HEK293 (cell line): ENCODE measurements at regions not wholly inside any gene's neighbourhood (a gene's known extent, or its start where the extent isn't known, plus 50 kb on each side); places are given as distances from the start of the nearest gene placed in this dataset.

ENCODE experiments used
- CTCF ChIA-PET: fragments of 350-600 bp; formaldehyde crosslinking; extraction: SDS; loops from one replicate; lab custom pipeline; 2021; ENCODE audit warnings: antibody characterized with exemption; lab: Yijun Ruan, JAX
- POLR2A ChIA-PET: fragments of 300-600 bp; formaldehyde crosslinking; extraction: SDS; loops from one replicate; lab custom pipeline; 2020; ENCODE audit warnings: antibody characterized with exemption, inconsistent platforms; lab: Yijun Ruan, JAX
- H3K27ac ChIP-seq: fragments of 200-500 bp; sonication (Bioruptor generic); 2 replicates; pipeline ENCODE4 v1.5.1; 2014; ENCODE audit warnings: low read depth, low read length, control low read depth, inconsistent platforms; ENCODE audit errors: extremely low read depth
- H3K36me3 ChIP-seq, 2 experiments: fragments of 200-500 bp in 1 of 2; sonication (Bioruptor generic) in 1 of 2; 1 replicate in 1 of 2; 2 replicates in 1 of 2; pipeline ENCODE4 v1.5.1; 2014 to 2017; ENCODE audit warnings: inconsistent platforms in 2 of 2, low read length in 2 of 2; ENCODE audit not compliant: control insufficient read depth in 2 of 2, insufficient read depth in 1 of 2
- H3K4me1 ChIP-seq: fragments of 200-500 bp; sonication (Bioruptor generic); 2 replicates; pipeline ENCODE4 v1.5.1; 2014; ENCODE audit warnings: mild to moderate bottlenecking, low read length, inconsistent platforms; ENCODE audit not compliant: control insufficient read depth, insufficient read depth
- H3K4me3 ChIP-seq: 2 replicates; pipeline ENCODE4 v1.5.1; 2011; ENCODE audit warnings: low read depth, mild to moderate bottlenecking, control low read depth, low read length, moderate library complexity
- H3K9me3 ChIP-seq: fragments of 200-500 bp; sonication (Bioruptor generic); 2 replicates; pipeline ENCODE4 v1.5.1; 2014; ENCODE audit warnings: low read depth, low read length, inconsistent platforms; ENCODE audit not compliant: control insufficient read depth, insufficient read depth
- CTCF ChIP-seq: fragments of 450-650 bp; formaldehyde crosslinking; IDR thresholded peaks from 2 replicates; pipeline ENCODE4 v1.5.1; 2016; ENCODE audit warnings: missing biosample characterization, missing genetic modification characterization
- KLF10 ChIP-seq: fragments of 450-650 bp; IDR thresholded peaks from 2 replicates; pipeline ENCODE4 v1.5.1; 2018; ENCODE audit warnings: missing biosample characterization, mild to moderate bottlenecking, missing genetic modification characterization
- KLF8 ChIP-seq: fragments of 450-650 bp; formaldehyde crosslinking; IDR thresholded peaks from 2 replicates; pipeline ENCODE4 v1.5.1; 2016; ENCODE audit warnings: missing biosample characterization, missing genetic modification characterization
- SALL2 ChIP-seq: fragments of 450-650 bp; formaldehyde crosslinking; IDR thresholded peaks from 2 replicates; pipeline ENCODE4 v1.5.0; 2017; ENCODE audit warnings: missing biosample characterization, mild to moderate bottlenecking, missing genetic modification characterization, borderline replicate concordance
- ZBTB1 ChIP-seq: fragments of 450-650 bp; formaldehyde crosslinking; IDR thresholded peaks from 2 replicates; pipeline ENCODE4 v1.5.1; 2016; ENCODE audit warnings: missing biosample characterization, missing genetic modification characterization
- ZBTB11 ChIP-seq: fragments of 450-650 bp; formaldehyde crosslinking; conservative IDR thresholded peaks from 2 replicates; pipeline ENCODE4 v1.5.1; 2016; ENCODE audit warnings: low read depth, missing biosample characterization, missing genetic modification characterization
- ZNF140 ChIP-seq: fragments of 450-650 bp; formaldehyde crosslinking; IDR thresholded peaks from 2 replicates; pipeline ENCODE4 v1.5.1; 2016; ENCODE audit warnings: missing biosample characterization, missing genetic modification characterization
- ZNF184 ChIP-seq: fragments of 450-650 bp; IDR thresholded peaks from 2 replicates; pipeline ENCODE4 v1.5.1; 2018; ENCODE audit warnings: missing biosample characterization, mild to moderate bottlenecking, missing genetic modification characterization
- ZNF223 ChIP-seq: fragments of 450-650 bp; formaldehyde crosslinking; IDR thresholded peaks from 2 replicates; pipeline ENCODE4 v1.5.1; 2016; ENCODE audit warnings: missing biosample characterization, missing genetic modification characterization
- ZNF24 ChIP-seq: fragments of 450-650 bp; formaldehyde crosslinking; IDR thresholded peaks from 2 replicates; pipeline ENCODE4 v1.5.1; 2016; ENCODE audit warnings: missing biosample characterization, missing genetic modification characterization
- ZNF280C ChIP-seq: fragments of 450-650 bp; formaldehyde crosslinking; IDR thresholded peaks from 2 replicates; pipeline ENCODE4 v1.5.1; 2016; ENCODE audit warnings: missing biosample characterization, missing genetic modification characterization
- ZNF311 ChIP-seq: fragments of 450-650 bp; formaldehyde crosslinking; IDR thresholded peaks from 2 replicates; pipeline ENCODE4 v1.5.1; 2017; ENCODE audit warnings: missing biosample characterization, missing genetic modification characterization, borderline replicate concordance
- ZNF404 ChIP-seq: fragments of 450-650 bp; formaldehyde crosslinking; IDR thresholded peaks from 2 replicates; pipeline ENCODE4 v1.5.1; 2017; ENCODE audit warnings: missing biosample characterization, missing genetic modification characterization
- ZNF544 ChIP-seq: fragments of 450-650 bp; formaldehyde crosslinking; IDR thresholded peaks from 2 replicates; pipeline ENCODE4 v1.5.0; 2017; ENCODE audit warnings: missing biosample characterization, missing genetic modification characterization
- ZNF610 ChIP-seq: fragments of 450-650 bp; formaldehyde crosslinking; IDR thresholded peaks from 2 replicates; pipeline ENCODE4 v1.5.1; 2016; ENCODE audit warnings: missing biosample characterization, missing genetic modification characterization, borderline replicate concordance
- ZNF639 ChIP-seq: fragments of 450-650 bp; formaldehyde crosslinking; IDR thresholded peaks from 2 replicates; pipeline ENCODE4 v1.5.1; 2016; ENCODE audit warnings: missing biosample characterization, missing genetic modification characterization
- ZNF76 ChIP-seq: fragments of 450-650 bp; formaldehyde crosslinking; IDR thresholded peaks from 2 replicates; pipeline ENCODE4; 2016; ENCODE audit warnings: low read depth, missing biosample characterization, missing genetic modification characterization, borderline replicate concordance
- TF ChIP-seq, protein P1 (sequence below): fragments of 450-650 bp; formaldehyde crosslinking; IDR thresholded peaks from 2 replicates; pipeline ENCODE4; 2016; ENCODE audit warnings: missing biosample characterization, missing genetic modification characterization
- TF ChIP-seq, protein P2 (sequence below): fragments of 450-650 bp; IDR thresholded peaks from 2 replicates; pipeline ENCODE4 v1.5.1; 2018; ENCODE audit warnings: missing biosample characterization, mild to moderate bottlenecking, missing genetic modification characterization

DNA sequence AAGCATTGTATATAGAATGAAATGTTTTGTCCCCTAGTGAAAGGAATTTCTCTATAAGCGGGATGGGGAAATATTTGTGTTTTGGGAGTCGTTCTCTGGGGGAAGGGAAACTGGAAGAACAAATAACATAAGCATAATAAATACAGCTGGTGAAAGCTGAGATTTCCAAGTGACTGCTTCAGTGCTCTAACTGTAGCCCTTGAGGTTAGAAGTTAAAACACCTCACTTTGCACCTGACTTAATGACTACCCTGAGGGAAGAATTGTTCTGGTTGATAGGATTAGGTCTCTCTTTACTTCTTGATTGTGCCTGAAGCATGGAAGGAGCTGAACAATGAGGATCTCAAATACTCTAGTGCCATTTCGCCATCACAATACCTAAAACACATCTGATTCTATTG, 307.4 kb downstream of the MAN2A1 start:
- Histone ChIP-seq H3K27ac (no peak overlapping the region), H3K36me3 (no peaks in the 10 kb centered on the region), H3K9me3 (no peaks in the 10 kb centered on the region), H3K4me1 (no peaks in the 10 kb centered on the region), H3K4me3 (no peak overlapping the region)
- TF ChIP-seq ZNF311 (tag by site-specific recombination) (no peak), ZNF404 (no peak), ZNF184 (tag by site-specific recombination) (no peak), ZNF544 (no peak), ZNF639 (tag by site-specific recombination) (no peak), ZNF280C (tag by site-specific recombination) (no peak), ZNF140 (tag by site-specific recombination) (no peak), KLF8 (tag by site-specific recombination) (no peak)
- POLR2A ChIA-PET = no interaction called here
- CTCF ChIA-PET = no interaction called here

- no peak overlapping the region for H3K4me3 ChIP-seq
- H3K27ac ChIP-seq = no peak overlapping the region
- no peaks in the 10 kb centered on the region for H3K9me3 ChIP-seq
- no peak for TF ChIP-seq ZBTB1
- TF ChIP-seq ZNF223 (tag by site-specific recombination) = no peak
- TF ChIP-seq, protein P1, sequence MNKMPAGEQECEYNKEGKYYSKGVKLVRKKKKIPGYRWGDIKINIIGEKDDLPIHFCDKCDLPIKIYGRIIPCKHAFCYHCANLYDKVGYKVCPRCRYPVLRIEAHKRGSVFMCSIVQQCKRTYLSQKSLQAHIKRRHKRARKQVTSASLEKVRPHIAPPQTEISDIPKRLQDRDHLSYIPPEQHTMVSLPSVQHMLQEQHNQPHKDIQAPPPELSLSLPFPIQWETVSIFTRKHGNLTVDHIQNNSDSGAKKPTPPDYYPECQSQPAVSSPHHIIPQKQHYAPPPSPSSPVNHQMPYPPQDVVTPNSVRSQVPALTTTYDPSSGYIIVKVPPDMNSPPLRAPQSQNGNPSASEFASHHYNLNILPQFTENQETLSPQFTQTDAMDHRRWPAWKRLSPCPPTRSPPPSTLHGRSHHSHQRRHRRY = no peak
- H3K4me1 ChIP-seq = no peaks in the 10 kb centered on the region
- no peaks in the 10 kb centered on the region for H3K36me3 ChIP-seq
- ChIA-PET POLR2A (no interaction called here), CTCF (no interaction called here)
Observed at GRCh38 chr5:109998208-109998607, 308.5 kb downstream of the MAN2A1 start.

DNA sequence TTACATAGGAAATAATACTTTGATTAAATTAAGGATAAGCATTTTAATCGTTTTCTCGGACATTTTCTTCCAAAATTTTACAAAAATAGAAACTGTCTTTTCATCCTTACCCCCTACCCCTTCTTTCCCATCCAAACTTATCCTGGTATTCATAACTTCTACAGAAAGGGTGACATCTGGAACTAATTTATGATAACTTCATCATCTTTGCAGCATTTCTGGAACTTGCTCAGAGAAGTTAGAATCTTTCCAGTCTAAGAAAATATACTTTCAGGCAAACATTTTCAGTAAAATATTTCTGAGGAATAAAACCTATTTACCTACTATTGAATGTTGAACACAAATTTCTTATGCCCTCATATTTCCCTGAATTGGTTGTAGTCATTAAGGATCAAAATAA, 309.0 kb downstream of the MAN2A1 start:
- no peak overlapping the region for H3K27ac ChIP-seq
- no peak overlapping the region for H3K4me3 ChIP-seq
- no peaks in the 10 kb centered on the region for H3K9me3 ChIP-seq
- ChIA-PET CTCF (no interaction called here), POLR2A (no interaction called here)
- no peaks in the 10 kb centered on the region for H3K4me1 ChIP-seq
- no peaks in the 10 kb centered on the region for H3K36me3 ChIP-seq
- TF ChIP-seq CTCF (no peak), ZBTB11 (tag by site-specific recombination) (no peak), ZNF223 (tag by site-specific recombination) (no peak), ZNF610 (no peak), SALL2 (tag by site-specific recombination) (no peak), ZNF24 (tag by site-specific recombination) (no peak), ZNF76 (tag by site-specific recombination) (no peak), KLF10 (no peak)
- TF ChIP-seq, protein P2, sequence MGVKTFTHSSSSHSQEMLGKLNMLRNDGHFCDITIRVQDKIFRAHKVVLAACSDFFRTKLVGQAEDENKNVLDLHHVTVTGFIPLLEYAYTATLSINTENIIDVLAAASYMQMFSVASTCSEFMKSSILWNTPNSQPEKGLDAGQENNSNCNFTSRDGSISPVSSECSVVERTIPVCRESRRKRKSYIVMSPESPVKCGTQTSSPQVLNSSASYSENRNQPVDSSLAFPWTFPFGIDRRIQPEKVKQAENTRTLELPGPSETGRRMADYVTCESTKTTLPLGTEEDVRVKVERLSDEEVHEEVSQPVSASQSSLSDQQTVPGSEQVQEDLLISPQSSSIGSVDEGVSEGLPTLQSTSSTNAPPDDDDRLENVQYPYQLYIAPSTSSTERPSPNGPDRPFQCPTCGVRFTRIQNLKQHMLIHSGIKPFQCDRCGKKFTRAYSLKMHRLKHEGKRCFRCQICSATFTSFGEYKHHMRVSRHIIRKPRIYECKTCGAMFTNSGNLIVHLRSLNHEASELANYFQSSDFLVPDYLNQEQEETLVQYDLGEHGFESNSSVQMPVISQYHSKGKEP (tag by site-specific recombination) = no peak
